ENCODE measurements at regions not wholly inside any gene's neighbourhood (a gene's known extent, or its start where the extent isn't known, plus 50 kb on each side); places are given as distances from the start of the nearest gene placed in this dataset.

- Histone ChIP-seq H3K36me3 (no peaks in the 10 kb centered on the region), H3K27me3 (no peaks in the 10 kb centered on the region), H3K9me3 (no peaks in the 10 kb centered on the region), H3K27ac (no peak overlapping the region), H3K9ac (ENCODE audit: low read depth in 2 of 2, low read length in 2 of 2) (no peak overlapping the region), H3K4me3 (no peak overlapping the region), H3K4me1 (no peaks in the 10 kb centered on the region)
- DNase-seq, result no peak
- intact Hi-C loops (cut with DNase I), result no loop called here
- TF ChIP-seq CTCF (IDR thresholded peaks at IDR 0.05), result no peak
Observed at GRCh38 chr3:56909349-56909748, 107.6 kb upstream of the ARHGEF3 start.

GRCh38 chr3:56908004-56908403 is 106.3 kb upstream of the ARHGEF3 start:
- no peak overlapping the region for H3K27ac ChIP-seq
- H3K4me3 ChIP-seq, result no peak overlapping the region
- intact Hi-C loops (cut with DNase I), result no loop called here

GRCh38 chr3:56904552-56905215 is 102.9 kb upstream of the ARHGEF3 start:
- intact Hi-C loops (cut with DNase I), result no loop called here
- Histone ChIP-seq H3K4me1 (no peaks in the 10 kb centered on the region), H3K27ac (no peak overlapping the region), H3K9me3 (no peaks in the 10 kb centered on the region), H3K27me3 (no peaks in the 10 kb centered on the region), H3K9ac (ENCODE audit: low read depth in 2 of 2, low read length in 2 of 2) (no peak overlapping the region), H3K4me3 (no peak overlapping the region), H3K36me3 (no peaks in the 10 kb centered on the region)
- no peak for TF ChIP-seq CTCF (IDR thresholded peaks at IDR 0.05)
- DNase-seq, result no peak

More at GRCh38 chr3:56908004-56908403, 106.3 kb upstream of the ARHGEF3 start:
- no peaks in the 10 kb centered on the region for H3K27me3 ChIP-seq
- H3K9me3 ChIP-seq, result no peaks in the 10 kb centered on the region
- H3K9ac ChIP-seq (ENCODE audit: low read depth in 2 of 2, low read length in 2 of 2), result no peak overlapping the region
- H3K4me1 ChIP-seq, result no peaks in the 10 kb centered on the region
- no peak for TF ChIP-seq CTCF (IDR thresholded peaks at IDR 0.05)
- H3K36me3 ChIP-seq, result no peaks in the 10 kb centered on the region
- no peak for DNase-seq

- Histone ChIP-seq H3K9me3 (no peaks in the 10 kb centered on the region), H3K9ac (ENCODE audit: low read depth in 2 of 2, low read length in 2 of 2) (no peak overlapping the region), H3K4me1 (no peaks in the 10 kb centered on the region), H3K36me3 (no peaks in the 10 kb centered on the region), H3K27ac (no peak overlapping the region), H3K4me3 (no peak overlapping the region), H3K27me3 (no peaks in the 10 kb centered on the region)
- no peak for TF ChIP-seq CTCF (IDR thresholded peaks at IDR 0.05)
- no peak for DNase-seq
- intact Hi-C loops (cut with DNase I), result no loop called here
Observed at GRCh38 chr3:56903231-56903782, 101.6 kb upstream of the ARHGEF3 start.

GRCh38 chr3:56902468-56903160 is 100.9 kb upstream of the ARHGEF3 start:
- no peak overlapping the region for H3K9ac ChIP-seq (ENCODE audit: low read depth in 2 of 2, low read length in 2 of 2)
- DNase-seq, result no peak
- H3K9me3 ChIP-seq, result no peaks in the 10 kb centered on the region
- no peaks in the 10 kb centered on the region for H3K36me3 ChIP-seq
- no peaks in the 10 kb centered on the region for H3K27me3 ChIP-seq
- H3K4me3 ChIP-seq, result no peak overlapping the region
- no peak for TF ChIP-seq CTCF (IDR thresholded peaks at IDR 0.05)
- no peak overlapping the region for H3K27ac ChIP-seq
- H3K4me1 ChIP-seq, result no peaks in the 10 kb centered on the region
- intact Hi-C loops (cut with DNase I), result no loop called here

Measured in colonic mucosa (tissue), 4 donors.